ENCODE measurements at regions not wholly inside any gene's neighbourhood (a gene's known extent, or its start where the extent isn't known, plus 50 kb on each side); places are given as distances from the start of the nearest gene placed in this dataset.

GRCh38 chr2:18722101-18722500 is 132.7 kb upstream of the NT5C1B start:
- no peak overlapping the region for H3K9ac ChIP-seq (ENCODE audit: low read depth, low read length)
- H3K36me3 ChIP-seq (ENCODE audit: insufficient read depth, low read length): no peaks in the 10 kb centered on the region
- H3K27me3 ChIP-seq (ENCODE audit: insufficient read depth, low read length, poor library complexity): no peaks in the 10 kb centered on the region
- DNase-seq (no peak), ATAC-seq (ENCODE audit: insufficient read depth, low read depth) (no peak)
- no peaks in the 10 kb centered on the region for H3K9me3 ChIP-seq (ENCODE audit: insufficient read depth, low read length, severe bottlenecking)
- H3K4me2 ChIP-seq (ENCODE audit: insufficient read depth, low read length): no peak overlapping the region
- no peaks in the 10 kb centered on the region for H3K79me2 ChIP-seq (ENCODE audit: insufficient read depth, low read length)
- H2AFZ ChIP-seq (ENCODE audit: low read depth, low read length): no peak overlapping the region
- no peak overlapping the region for H3K4me3 ChIP-seq (ENCODE audit: low read depth in 1 of 2, low read length in 2 of 2)
- no peak overlapping the region for H3K27ac ChIP-seq (ENCODE audit: low read length)
- no peaks in the 10 kb centered on the region for H4K20me1 ChIP-seq (ENCODE audit: insufficient read depth, low read length)
- H3K4me1 ChIP-seq (ENCODE audit: insufficient read depth, low read length): no peaks in the 10 kb centered on the region
- no peak for TF ChIP-seq CTCF (IDR thresholded peaks at IDR 0.05; ENCODE audit: borderline replicate concordance, extremely low read depth, low read length, poor library complexity, severe bottlenecking)
- no peak for TF ChIP-seq EZH2 (IDR thresholded peaks at IDR 0.05; ENCODE audit: borderline replicate concordance, low read depth, low read length, severe bottlenecking)

- H3K9me3 ChIP-seq (ENCODE audit: insufficient read depth, low read length, severe bottlenecking): no peaks in the 10 kb centered on the region
- DNase-seq (no peak), ATAC-seq (ENCODE audit: insufficient read depth, low read depth) (no peak)
- no peak overlapping the region for H2AFZ ChIP-seq (ENCODE audit: low read depth, low read length)
- no peak for TF ChIP-seq CTCF (IDR thresholded peaks at IDR 0.05; ENCODE audit: borderline replicate concordance, extremely low read depth, low read length, poor library complexity, severe bottlenecking)
- no peak for TF ChIP-seq EZH2 (IDR thresholded peaks at IDR 0.05; ENCODE audit: borderline replicate concordance, low read depth, low read length, severe bottlenecking)
- no peaks in the 10 kb centered on the region for H3K79me2 ChIP-seq (ENCODE audit: insufficient read depth, low read length)
- no peak overlapping the region for H3K4me2 ChIP-seq (ENCODE audit: insufficient read depth, low read length)
- no peaks in the 10 kb centered on the region for H3K36me3 ChIP-seq (ENCODE audit: insufficient read depth, low read length)
- H4K20me1 ChIP-seq (ENCODE audit: insufficient read depth, low read length): no peaks in the 10 kb centered on the region
- H3K9ac ChIP-seq (ENCODE audit: low read depth, low read length): no peak overlapping the region
- no peak overlapping the region for H3K4me3 ChIP-seq (ENCODE audit: low read depth in 1 of 2, low read length in 2 of 2)
- H3K4me1 ChIP-seq (ENCODE audit: insufficient read depth, low read length): no peaks in the 10 kb centered on the region
- no peak overlapping the region for H3K27ac ChIP-seq (ENCODE audit: low read length)
- H3K27me3 ChIP-seq (ENCODE audit: insufficient read depth, low read length, poor library complexity): no peaks in the 10 kb centered on the region
Measured at GRCh38 chr2:18721038-18721922, 131.9 kb upstream of the NT5C1B start.

- Histone ChIP-seq H3K9me3 (ENCODE audit: insufficient read depth, low read length, severe bottlenecking) (no peaks in the 10 kb centered on the region), H3K4me1 (ENCODE audit: insufficient read depth, low read length) (no peaks in the 10 kb centered on the region), H2AFZ (ENCODE audit: low read depth, low read length) (no peak overlapping the region), H3K4me2 (ENCODE audit: insufficient read depth, low read length) (no peak overlapping the region), H3K27ac (ENCODE audit: low read length) (no peak overlapping the region), H4K20me1 (ENCODE audit: insufficient read depth, low read length) (no peaks in the 10 kb centered on the region), H3K27me3 (ENCODE audit: insufficient read depth, low read length, poor library complexity) (no peaks in the 10 kb centered on the region), H3K79me2 (ENCODE audit: insufficient read depth, low read length) (no peaks in the 10 kb centered on the region), H3K36me3 (ENCODE audit: insufficient read depth, low read length) (no peaks in the 10 kb centered on the region), H3K9ac (ENCODE audit: low read depth, low read length) (no peak overlapping the region), H3K4me3 (ENCODE audit: low read depth in 1 of 2, low read length in 2 of 2) (no peak overlapping the region)
- no peak for DNase-seq
- ATAC-seq (ENCODE audit: insufficient read depth, low read depth): no peak
- TF ChIP-seq EZH2 (IDR thresholded peaks at IDR 0.05; ENCODE audit: borderline replicate concordance, low read depth, low read length, severe bottlenecking) (no peak), CTCF (IDR thresholded peaks at IDR 0.05; ENCODE audit: borderline replicate concordance, extremely low read depth, low read length, poor library complexity, severe bottlenecking) (no peak)
Measured at GRCh38 chr2:18719978-18720775, 130.8 kb upstream of the NT5C1B start.
